B cell (primary cell): ENCODE measurements at regions not wholly inside any gene's neighbourhood (a gene's known extent, or its start where the extent isn't known, plus 50 kb on each side); places are given as distances from the start of the nearest gene placed in this dataset.

Experiments used
- ATAC-seq: fragments of 200-7000 bp; cut with Tn5 transposase; one replicate; pipeline ENCODE4 v1.10.0; 2021; ENCODE audit warnings: low read depth, mild to moderate bottlenecking, moderate number of reproducible peaks, moderate library complexity
- CTCF ChIA-PET: fragments of 350-600 bp; sonication (Branson Sonifier 250); formaldehyde crosslinking; loops from one replicate; lab custom pipeline; 2021; ENCODE audit warnings: antibody characterized with exemption, inconsistent platforms; lab: Charles Lee
- POLR2A ChIA-PET: fragments of 350-600 bp; sonication (Branson Sonifier 250); formaldehyde crosslinking; loops from one replicate; lab custom pipeline; 2021; ENCODE audit warnings: antibody characterized with exemption; lab: Charles Lee
- DNase-seq: peaks from one replicate; pipeline ENCODE4 v3.0.0; 2013
- H2AFZ ChIP-seq: 2 replicates; pipeline ENCODE4 v1.6.1; 2012; ENCODE audit warnings: mild to moderate bottlenecking, low read depth, low read length; ENCODE audit not compliant: insufficient read depth, poor library complexity, severe bottlenecking
- H3K27ac ChIP-seq, 2 donors: 1 replicate in 1 of 2; 2 replicates in 1 of 2; pipeline ENCODE4 v1.5.1; 2012 to 2013; ENCODE audit warnings: low read length in 2 of 2, mild to moderate bottlenecking in 2 of 2, moderate library complexity in 1 of 2
- H3K27me3 ChIP-seq, 4 experiments: fragments of 200-600 bp in 1 of 4; sonication (generic) in 1 of 4; replicated peaks in 1 of 4; 1 replicate in 2 of 4; 2 replicates in 2 of 4; pipeline versions ENCODE4 v1.6.1 to v1.7.0; 2013 to 2016; ENCODE audit warnings: low read length in 3 of 4, mild to moderate bottlenecking in 2 of 4, mixed read lengths in 1 of 4, moderate library complexity in 1 of 4; ENCODE audit not compliant: insufficient read depth in 4 of 4, control insufficient read depth in 3 of 4; ENCODE audit errors: control extremely low read depth in 1 of 4
- H3K36me3 ChIP-seq, 2 experiments: replicated peaks in 1 of 2; 1 replicate in 1 of 2; 2 replicates in 1 of 2; pipeline versions ENCODE4 v1.6.1 to v1.7.1; 2013; ENCODE audit warnings: low read length in 1 of 2; ENCODE audit not compliant: insufficient read depth in 2 of 2, control insufficient read depth in 1 of 2; ENCODE audit errors: control extremely low read depth in 1 of 2, extremely low read depth in 1 of 2
- H3K4me1 ChIP-seq, 2 donors: fragments of 200-600 bp in 1 of 2; sonication (generic) in 1 of 2; 1 replicate in 1 of 2; 2 replicates in 1 of 2; pipeline versions ENCODE4 v1.5.1 to v1.6.1; 2013 to 2017; ENCODE audit warnings: low read length in 2 of 2; ENCODE audit not compliant: control insufficient read depth in 2 of 2, insufficient read depth in 2 of 2
- H3K4me2 ChIP-seq: replicated peaks from 2 replicates; pipeline ENCODE3; 2012; ENCODE audit warnings: mild to moderate bottlenecking, low read depth, low read length; ENCODE audit not compliant: poor library complexity, severe bottlenecking
- H3K4me3 ChIP-seq, 5 experiments: fragments of 200-600 bp in 1 of 5; sonication (generic) in 1 of 5; 1 replicate in 3 of 5; 2 replicates in 2 of 5; pipeline versions ENCODE4 v1.5.1 to v1.7.0; 2011 to 2016; ENCODE audit warnings: low read length in 4 of 5, mild to moderate bottlenecking in 4 of 5, low read depth in 2 of 5, control low read depth in 1 of 5, moderate library complexity in 1 of 5; ENCODE audit not compliant: insufficient read depth in 1 of 5; ENCODE audit errors: control extremely low read depth in 1 of 5, extremely low read depth in 1 of 5
- H3K79me2 ChIP-seq: fragments of 200-600 bp; sonication (generic); one replicate; pipeline ENCODE4 v1.6.0; 2016; ENCODE audit warnings: low read length; ENCODE audit not compliant: control insufficient read depth, insufficient read depth
- H3K9ac ChIP-seq: fragments of 200-600 bp; sonication (generic); 2 replicates; pipeline ENCODE4 v1.6.1; 2017; ENCODE audit warnings: mild to moderate bottlenecking, low read length, moderate library complexity
- H3K9me3 ChIP-seq, 3 donors: one replicate each; pipeline versions ENCODE4 v1.6.1 to v1.7.1; 2013; ENCODE audit warnings: low read length in 2 of 3; ENCODE audit not compliant: control insufficient read depth in 2 of 3, insufficient read depth in 1 of 3; ENCODE audit errors: control extremely low read depth in 1 of 3
- H4K20me1 ChIP-seq: 2 replicates; pipeline ENCODE4 v1.6.0; 2012; ENCODE audit warnings: mild to moderate bottlenecking, low read length; ENCODE audit not compliant: insufficient read depth, control insufficient read depth, poor library complexity, severe bottlenecking
- H3K27ac Mint-ChIP-seq: one replicate; pipeline ENCODE4 v1.8.0; 2021; ENCODE audit warnings: mixed read lengths
- H3K27me3 Mint-ChIP-seq: one replicate; pipeline ENCODE4 v1.8.0; 2021; ENCODE audit warnings: mixed read lengths
- H3K4me1 Mint-ChIP-seq: one replicate; pipeline ENCODE4 v1.8.0; 2021; ENCODE audit warnings: mixed read lengths
- H3K4me3 Mint-ChIP-seq: one replicate; pipeline ENCODE4 v1.8.0; 2021; ENCODE audit warnings: mixed read lengths
- H3K9me3 Mint-ChIP-seq: one replicate; pipeline ENCODE4 v1.8.0; 2022; ENCODE audit warnings: mixed read lengths; ENCODE audit not compliant: insufficient read depth
- EZH2 ChIP-seq: IDR thresholded peaks from 2 replicates; pipeline ENCODE4 v1.6.1; 2012; ENCODE audit warnings: borderline replicate concordance, low read depth, mild to moderate bottlenecking, moderate library complexity, low read length; ENCODE audit not compliant: insufficient read depth, poor library complexity, severe bottlenecking
- WGBS: methylation state at CpG from one replicate; pipeline ENCODE4 v1.1.5; 2013; ENCODE audit warnings: missing lambda C conversion rate; ENCODE audit not compliant: insufficient coverage; 5-methylcytosine and 5-hydroxymethylcytosine counted together
- intact Hi-C: fragments of 100-400 bp; cut with micrococcal nuclease; formaldehyde crosslinking; loops from one replicate; pipeline ENCODE4 v1.10.0; 2022
- TF ChIP-seq, protein P1 (sequence below): fragments of 200-600 bp; IDR thresholded peaks from one replicate; pipeline ENCODE4 v1.8.0; 2022; ENCODE audit warnings: antibody characterized with exemption, mild to moderate bottlenecking

DNA sequence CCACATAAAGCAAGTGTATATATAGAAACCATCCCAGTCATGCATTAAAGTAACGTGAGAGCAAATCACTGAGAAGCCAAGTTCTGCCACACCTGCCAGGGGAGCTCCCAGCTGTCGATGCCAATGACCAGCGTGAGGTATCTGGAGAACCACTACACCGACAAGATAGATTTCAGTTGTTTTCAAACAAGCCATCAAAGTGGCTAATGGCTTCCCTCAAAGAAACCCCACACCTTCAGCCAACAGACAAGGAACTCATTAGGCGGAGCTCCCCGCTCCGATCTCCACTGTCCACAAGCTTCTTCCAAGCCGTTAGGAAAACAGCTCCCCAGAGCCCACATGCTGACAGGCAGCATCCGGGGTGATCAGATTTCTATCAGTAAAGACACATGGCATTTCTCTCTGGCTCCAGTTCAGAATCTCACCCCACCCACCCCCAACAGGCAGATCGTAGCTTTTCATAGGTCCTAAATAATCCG, 54.2 kb upstream of the SPATA12 start:
- 95% methylated on average over 11 of the region's 11 CpGs for WGBS
- ChIA-PET CTCF (interaction anchor here (1.1 to 2.7 kb wide), 2 partner anchors 11 to 95 kb away, joined by 3 to 13 read pairs; no protein-coding TSS in a partner anchor), POLR2A (no interaction called here)
- ATAC-seq (no peak), DNase-seq (no peak)
- no peak overlapping the region for H3K27ac ChIP-seq
- TF ChIP-seq EZH2 = no peak
- TF ChIP-seq, protein P1, sequence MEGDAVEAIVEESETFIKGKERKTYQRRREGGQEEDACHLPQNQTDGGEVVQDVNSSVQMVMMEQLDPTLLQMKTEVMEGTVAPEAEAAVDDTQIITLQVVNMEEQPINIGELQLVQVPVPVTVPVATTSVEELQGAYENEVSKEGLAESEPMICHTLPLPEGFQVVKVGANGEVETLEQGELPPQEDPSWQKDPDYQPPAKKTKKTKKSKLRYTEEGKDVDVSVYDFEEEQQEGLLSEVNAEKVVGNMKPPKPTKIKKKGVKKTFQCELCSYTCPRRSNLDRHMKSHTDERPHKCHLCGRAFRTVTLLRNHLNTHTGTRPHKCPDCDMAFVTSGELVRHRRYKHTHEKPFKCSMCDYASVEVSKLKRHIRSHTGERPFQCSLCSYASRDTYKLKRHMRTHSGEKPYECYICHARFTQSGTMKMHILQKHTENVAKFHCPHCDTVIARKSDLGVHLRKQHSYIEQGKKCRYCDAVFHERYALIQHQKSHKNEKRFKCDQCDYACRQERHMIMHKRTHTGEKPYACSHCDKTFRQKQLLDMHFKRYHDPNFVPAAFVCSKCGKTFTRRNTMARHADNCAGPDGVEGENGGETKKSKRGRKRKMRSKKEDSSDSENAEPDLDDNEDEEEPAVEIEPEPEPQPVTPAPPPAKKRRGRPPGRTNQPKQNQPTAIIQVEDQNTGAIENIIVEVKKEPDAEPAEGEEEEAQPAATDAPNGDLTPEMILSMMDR = no peak
- no peaks in the 10 kb centered on the region for H3K9me3 Mint-ChIP-seq
- no peak overlapping the region for H3K4me2 ChIP-seq
- intact Hi-C loops = no loop called here
- no peak overlapping the region for H3K4me3 Mint-ChIP-seq
- peaks cover 36% of the 10 kb centered on the region for H3K27me3 Mint-ChIP-seq
- H2AFZ ChIP-seq = no peak overlapping the region
- H3K4me3 ChIP-seq = no peak overlapping the region
- no peaks in the 10 kb centered on the region for H3K4me1 ChIP-seq
- no peaks in the 10 kb centered on the region for H3K79me2 ChIP-seq
- peaks cover 0 to 7% (median 2%) of the 10 kb centered on the region in 4 experiments for H3K27me3 ChIP-seq
- no peak overlapping the region for H3K9ac ChIP-seq
- H4K20me1 ChIP-seq = no peaks in the 10 kb centered on the region
- no peaks in the 10 kb centered on the region for H3K4me1 Mint-ChIP-seq
- no peaks in the 10 kb centered on the region for H3K36me3 ChIP-seq
- peaks cover 0 to 7% (median 0%) of the 10 kb centered on the region in 3 donors for H3K9me3 ChIP-seq
- H3K27ac Mint-ChIP-seq = no peak overlapping the region

DNA sequence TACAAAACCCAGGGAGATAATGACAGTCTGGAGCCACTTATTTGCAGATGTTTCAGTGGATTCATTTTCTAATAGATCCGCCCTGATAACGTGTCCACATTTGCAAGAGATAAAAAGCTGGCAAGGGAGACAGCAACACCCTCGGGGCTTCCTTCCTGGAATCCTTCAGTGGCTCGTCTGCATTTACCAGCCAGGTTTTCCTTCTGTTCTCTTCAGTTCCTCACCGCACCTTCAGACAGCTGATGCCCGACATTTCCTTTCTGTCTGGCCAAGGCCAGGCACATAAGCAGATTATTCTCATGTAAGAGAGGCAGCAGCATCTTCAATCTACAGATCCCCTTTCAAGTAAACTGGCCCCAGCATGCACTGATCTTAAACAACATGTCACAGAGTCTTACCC, 56.2 kb upstream of the SPATA12 start:
- 85% methylated on average over 6 of the region's 6 CpGs for WGBS

More for the DNA sequence above, 56.2 kb upstream of the SPATA12 start:
- Mint-ChIP-seq H3K4me1 (no peaks in the 10 kb centered on the region), H3K27me3 (peaks cover 36% of the 10 kb centered on the region), H3K9me3 (no peaks in the 10 kb centered on the region), H3K4me3 (no peak overlapping the region), H3K27ac (no peak overlapping the region)
- H3K4me1 ChIP-seq = no peaks in the 10 kb centered on the region
- intact Hi-C loops = no loop called here
- H2AFZ ChIP-seq = no peak overlapping the region
- no peaks in the 10 kb centered on the region for H3K36me3 ChIP-seq
- H3K79me2 ChIP-seq = no peaks in the 10 kb centered on the region
- peaks cover 0 to 12% (median 2%) of the 10 kb centered on the region in 4 experiments for H3K27me3 ChIP-seq
- H3K9me3 ChIP-seq = peaks cover 0 to 7% (median 0%) of the 10 kb centered on the region in 3 donors
- H4K20me1 ChIP-seq = no peaks in the 10 kb centered on the region
- no peak for ATAC-seq
- H3K4me3 ChIP-seq = no peak overlapping the region
- CTCF ChIA-PET = interaction anchor here (1.0 to 2.7 kb wide), 4 partner anchors 9 to 301 kb away, joined by 3 to 13 read pairs (median 4); no protein-coding TSS in a partner anchor
- DNase-seq = no peak
- H3K27ac ChIP-seq = no peak overlapping the region
- TF ChIP-seq EZH2 = no peak
- TF ChIP-seq, protein P1 = no peak
- no peak overlapping the region for H3K9ac ChIP-seq
- H3K4me2 ChIP-seq = no peak overlapping the region
- POLR2A ChIA-PET = interaction anchor here (0.6 kb wide), 1 partner anchor 14 kb away, joined by 4 read pairs; no protein-coding TSS in a partner anchor
